HEK293 (cell line): ENCODE measurements at regions not wholly inside any gene's neighbourhood (a gene's known extent, or its start where the extent isn't known, plus 50 kb on each side); places are given as distances from the start of the nearest gene placed in this dataset.

Source experiments
- CTCF ChIA-PET: fragments of 350-600 bp; formaldehyde crosslinking; extraction: SDS; loops from one replicate; lab custom pipeline; 2021; ENCODE audit warnings: antibody characterized with exemption; lab: Yijun Ruan, JAX
- POLR2A ChIA-PET: fragments of 300-600 bp; formaldehyde crosslinking; extraction: SDS; loops from one replicate; lab custom pipeline; 2020; ENCODE audit warnings: antibody characterized with exemption, inconsistent platforms; lab: Yijun Ruan, JAX
- H3K27ac ChIP-seq: fragments of 200-500 bp; sonication (Bioruptor generic); 2 replicates; pipeline ENCODE4 v1.5.1; 2014; ENCODE audit warnings: low read depth, low read length, control low read depth, inconsistent platforms; ENCODE audit errors: extremely low read depth
- H3K36me3 ChIP-seq, 2 experiments: fragments of 200-500 bp in 1 of 2; sonication (Bioruptor generic) in 1 of 2; 1 replicate in 1 of 2; 2 replicates in 1 of 2; pipeline ENCODE4 v1.5.1; 2014 to 2017; ENCODE audit warnings: inconsistent platforms in 2 of 2, low read length in 2 of 2; ENCODE audit not compliant: control insufficient read depth in 2 of 2, insufficient read depth in 1 of 2
- H3K4me1 ChIP-seq: fragments of 200-500 bp; sonication (Bioruptor generic); 2 replicates; pipeline ENCODE4 v1.5.1; 2014; ENCODE audit warnings: mild to moderate bottlenecking, low read length, inconsistent platforms; ENCODE audit not compliant: control insufficient read depth, insufficient read depth
- H3K4me3 ChIP-seq: 2 replicates; pipeline ENCODE4 v1.5.1; 2011; ENCODE audit warnings: low read depth, mild to moderate bottlenecking, control low read depth, low read length, moderate library complexity
- H3K9me3 ChIP-seq: fragments of 200-500 bp; sonication (Bioruptor generic); 2 replicates; pipeline ENCODE4 v1.5.1; 2014; ENCODE audit warnings: low read depth, low read length, inconsistent platforms; ENCODE audit not compliant: control insufficient read depth, insufficient read depth
- FEZF1 ChIP-seq: fragments of 450-650 bp; formaldehyde crosslinking; IDR thresholded peaks from 2 replicates; pipeline ENCODE4 v1.5.1; 2016; ENCODE audit warnings: missing biosample characterization, missing genetic modification characterization
- GLIS1 ChIP-seq: fragments of 450-650 bp; formaldehyde crosslinking; IDR thresholded peaks from 2 replicates; pipeline ENCODE4 v1.5.1; 2016; ENCODE audit warnings: missing biosample characterization, missing genetic modification characterization
- IKZF3 ChIP-seq: fragments of 450-650 bp; IDR thresholded peaks from 2 replicates; pipeline ENCODE4 v1.5.0; 2018; ENCODE audit warnings: missing biosample characterization, mild to moderate bottlenecking, missing genetic modification characterization, moderate library complexity
- KLF7 ChIP-seq: fragments of 450-650 bp; formaldehyde crosslinking; IDR thresholded peaks from 2 replicates; pipeline ENCODE4 v1.5.1; 2016; ENCODE audit warnings: missing biosample characterization, missing genetic modification characterization, borderline replicate concordance
- KLF9 ChIP-seq: fragments of 450-650 bp; formaldehyde crosslinking; IDR thresholded peaks from 2 replicates; pipeline ENCODE4 v1.5.1; 2016; ENCODE audit warnings: missing biosample characterization, missing genetic modification characterization, low read depth
- OSR2 ChIP-seq: fragments of 450-650 bp; formaldehyde crosslinking; IDR thresholded peaks from 2 replicates; pipeline ENCODE4 v1.5.1; 2016; ENCODE audit warnings: missing biosample characterization, missing genetic modification characterization
- SP3 ChIP-seq: fragments of 450-650 bp; formaldehyde crosslinking; IDR thresholded peaks from 2 replicates; pipeline ENCODE4 v1.5.1; 2016; ENCODE audit warnings: missing biosample characterization, missing genetic modification characterization
- SP7 ChIP-seq: fragments of 450-650 bp; formaldehyde crosslinking; IDR thresholded peaks from 2 replicates; pipeline ENCODE4 v1.5.1; 2016; ENCODE audit warnings: missing biosample characterization, missing genetic modification characterization
- TCF7L2 ChIP-seq: IDR thresholded peaks from 2 replicates; pipeline ENCODE4 v1.6.1; 2011; ENCODE audit warnings: low read depth, mild to moderate bottlenecking, inconsistent platforms, low read length, moderate library complexity, borderline replicate concordance
- WT1 ChIP-seq: fragments of 450-650 bp; formaldehyde crosslinking; IDR thresholded peaks from 2 replicates; pipeline ENCODE4 v1.5.1; 2016; ENCODE audit warnings: missing biosample characterization, missing genetic modification characterization
- YY1 ChIP-seq: fragments of 450-650 bp; formaldehyde crosslinking; IDR thresholded peaks from 2 replicates; pipeline ENCODE4 v1.5.1; 2018; ENCODE audit warnings: missing biosample characterization, missing genetic modification characterization
- ZNF112 ChIP-seq: fragments of 450-650 bp; formaldehyde crosslinking; IDR thresholded peaks from 2 replicates; pipeline ENCODE4 v1.5.0; 2017; ENCODE audit warnings: missing biosample characterization, missing genetic modification characterization
- ZNF132 ChIP-seq: fragments of 450-650 bp; formaldehyde crosslinking; IDR thresholded peaks from 2 replicates; pipeline ENCODE4 v1.5.1; 2017; ENCODE audit warnings: missing biosample characterization, missing genetic modification characterization, borderline replicate concordance
- ZNF155 ChIP-seq: fragments of 450-650 bp; formaldehyde crosslinking; IDR thresholded peaks from 2 replicates; pipeline ENCODE4 v1.5.1; 2016; ENCODE audit warnings: missing biosample characterization, missing genetic modification characterization
- ZNF23 ChIP-seq: fragments of 450-650 bp; formaldehyde crosslinking; IDR thresholded peaks from 2 replicates; pipeline ENCODE4 v1.5.1; 2016; ENCODE audit warnings: missing biosample characterization, missing genetic modification characterization, borderline replicate concordance
- ZNF248 ChIP-seq: fragments of 450-650 bp; formaldehyde crosslinking; IDR thresholded peaks from 2 replicates; pipeline ENCODE4 v1.5.1; 2017; ENCODE audit warnings: missing biosample characterization, missing genetic modification characterization
- ZNF48 ChIP-seq: fragments of 450-650 bp; formaldehyde crosslinking; IDR thresholded peaks from 2 replicates; pipeline ENCODE4 v1.5.1; 2016; ENCODE audit warnings: missing biosample characterization, missing genetic modification characterization
- ZNF510 ChIP-seq: fragments of 450-650 bp; formaldehyde crosslinking; IDR thresholded peaks from 2 replicates; pipeline ENCODE4 v1.5.1; 2018; ENCODE audit warnings: mild to moderate bottlenecking, missing genetic modification characterization, missing biosample characterization; ENCODE audit not compliant: insufficient replicate concordance
- ZNF623 ChIP-seq: fragments of 450-650 bp; formaldehyde crosslinking; IDR thresholded peaks from 2 replicates; pipeline ENCODE4 v1.5.1; 2016; ENCODE audit warnings: missing biosample characterization, missing genetic modification characterization
- ZNF626 ChIP-seq: fragments of 450-650 bp; sonication (Bioruptor Pico); formaldehyde crosslinking; IDR thresholded peaks from 2 replicates; pipeline ENCODE4 v1.5.1; 2018; ENCODE audit warnings: missing biosample characterization, missing genetic modification characterization, inconsistent platforms
- ZNF629 ChIP-seq: fragments of 450-650 bp; formaldehyde crosslinking; IDR thresholded peaks from 2 replicates; pipeline ENCODE4 v1.5.1; 2017; ENCODE audit warnings: missing biosample characterization, missing genetic modification characterization
- ZNF654 ChIP-seq: fragments of 450-650 bp; formaldehyde crosslinking; IDR thresholded peaks from 2 replicates; pipeline ENCODE4 v1.5.1; 2016; ENCODE audit warnings: low read depth, missing biosample characterization, missing genetic modification characterization
- ZNF843 ChIP-seq: fragments of 450-650 bp; formaldehyde crosslinking; IDR thresholded peaks from 2 replicates; pipeline ENCODE4 v1.5.1; 2016; ENCODE audit warnings: missing biosample characterization, missing genetic modification characterization
- TF ChIP-seq, protein P1 (sequence below): fragments of 450-650 bp; formaldehyde crosslinking; IDR thresholded peaks from 2 replicates; pipeline ENCODE4 v1.5.1; 2016; ENCODE audit warnings: missing biosample characterization, missing genetic modification characterization
- TF ChIP-seq, protein P2 (sequence below): fragments of 450-650 bp; formaldehyde crosslinking; conservative IDR thresholded peaks from 2 replicates; pipeline ENCODE4 v1.5.1; 2016; ENCODE audit warnings: low read depth, missing biosample characterization, missing genetic modification characterization
- TF ChIP-seq, protein P3 (sequence below): fragments of 450-650 bp; IDR thresholded peaks from 2 replicates; pipeline ENCODE4 v1.5.1; 2018; ENCODE audit warnings: missing biosample characterization, missing genetic modification characterization
- TF ChIP-seq, protein P4 (sequence below): fragments of 450-650 bp; formaldehyde crosslinking; IDR thresholded peaks from 2 replicates; pipeline ENCODE4 v1.5.1; 2017; ENCODE audit warnings: missing biosample characterization, missing genetic modification characterization
- TF ChIP-seq, protein P5 (sequence below): fragments of 450-650 bp; IDR thresholded peaks from 2 replicates; pipeline ENCODE4 v1.5.1; 2018; ENCODE audit warnings: missing biosample characterization, mild to moderate bottlenecking, missing genetic modification characterization
- TF ChIP-seq, protein P6 (sequence below): sonication (generic); formaldehyde crosslinking; IDR thresholded peaks from 2 replicates; pipeline ENCODE4 v1.8.1; 2022; ENCODE audit warnings: mild to moderate bottlenecking, moderate library complexity, missing genetic modification reagents

DNA sequence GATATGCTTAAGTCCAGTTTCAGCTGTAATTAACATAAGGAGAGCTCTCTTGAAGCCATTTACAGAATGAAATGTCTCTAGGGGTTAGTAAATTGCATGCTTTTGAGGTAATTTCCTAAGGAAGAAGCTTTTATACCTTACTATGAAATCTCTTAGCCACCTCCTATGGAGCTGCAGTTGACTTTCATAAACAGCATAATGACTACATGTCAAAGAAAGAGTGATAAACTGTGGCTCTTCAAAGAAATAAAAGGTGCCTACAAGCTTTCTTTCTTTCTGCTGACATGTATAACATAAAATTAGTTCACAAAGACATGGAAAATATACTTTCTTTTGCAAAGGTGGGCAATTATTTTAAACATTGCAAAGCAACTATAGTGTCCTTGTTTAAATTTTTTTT is 90.8 kb downstream of the TMEM167A start:
- Histone ChIP-seq H3K9me3 (no peaks in the 10 kb centered on the region), H3K4me1 (peaks cover 8% of the 10 kb centered on the region; the same call in 1 of the 2 replicates), H3K27ac (no peak overlapping the region), H3K36me3 (no peaks in the 10 kb centered on the region), H3K4me3 (no peak overlapping the region)
- POLR2A ChIA-PET: no interaction called here
- CTCF ChIA-PET: no interaction called here
- TF ChIP-seq ZNF132 (tag by site-specific recombination) (no peak), OSR2 (tag by site-specific recombination) (peak; percentile 39; the same call in 1 of the 2 replicates), YY1 (0 out of 2 replicates have a peak, but pooled peaks have one; percentile 8), ZNF623 (tag by site-specific recombination) (no peak), ZNF629 (tag by site-specific recombination) (no peak), ZNF654 (tag by site-specific recombination) (no peak), ZNF843 (tag by site-specific recombination) (0 out of 2 replicates have a peak, but pooled peaks have one; percentile 44), ZNF155 (tag by site-specific recombination) (no peak), KLF7 (tag by site-specific recombination) (no peak), ZNF510 (tag by site-specific recombination) (no peak), ZNF112 (tag by site-specific recombination) (no peak), SP7 (tag by site-specific recombination) (peak; percentile 99), GLIS1 (tag by site-specific recombination) (peak; percentile 55), IKZF3 (peak; percentile 55; the same call in 1 of the 2 replicates), ZNF626 (tag by site-specific recombination) (no peak), WT1 (tag by site-specific recombination) (peak; percentile 86), ZNF23 (no peak), KLF9 (tag by site-specific recombination) (no peak), FEZF1 (tag by site-specific recombination) (peak; percentile 44; the same call in 1 of the 2 replicates), ZNF248 (tag by site-specific recombination) (no peak), SP3 (tag by site-specific recombination) (no peak), ZNF48 (tag by site-specific recombination) (no peak), TCF7L2 (peak; percentile 85; the same call in 1 of the 2 replicates)
- TF ChIP-seq, protein P1, sequence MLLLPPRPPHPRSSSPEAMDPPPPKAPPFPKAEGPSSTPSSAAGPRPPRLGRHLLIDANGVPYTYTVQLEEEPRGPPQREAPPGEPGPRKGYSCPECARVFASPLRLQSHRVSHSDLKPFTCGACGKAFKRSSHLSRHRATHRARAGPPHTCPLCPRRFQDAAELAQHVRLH: no peak
- TF ChIP-seq, protein P2, sequence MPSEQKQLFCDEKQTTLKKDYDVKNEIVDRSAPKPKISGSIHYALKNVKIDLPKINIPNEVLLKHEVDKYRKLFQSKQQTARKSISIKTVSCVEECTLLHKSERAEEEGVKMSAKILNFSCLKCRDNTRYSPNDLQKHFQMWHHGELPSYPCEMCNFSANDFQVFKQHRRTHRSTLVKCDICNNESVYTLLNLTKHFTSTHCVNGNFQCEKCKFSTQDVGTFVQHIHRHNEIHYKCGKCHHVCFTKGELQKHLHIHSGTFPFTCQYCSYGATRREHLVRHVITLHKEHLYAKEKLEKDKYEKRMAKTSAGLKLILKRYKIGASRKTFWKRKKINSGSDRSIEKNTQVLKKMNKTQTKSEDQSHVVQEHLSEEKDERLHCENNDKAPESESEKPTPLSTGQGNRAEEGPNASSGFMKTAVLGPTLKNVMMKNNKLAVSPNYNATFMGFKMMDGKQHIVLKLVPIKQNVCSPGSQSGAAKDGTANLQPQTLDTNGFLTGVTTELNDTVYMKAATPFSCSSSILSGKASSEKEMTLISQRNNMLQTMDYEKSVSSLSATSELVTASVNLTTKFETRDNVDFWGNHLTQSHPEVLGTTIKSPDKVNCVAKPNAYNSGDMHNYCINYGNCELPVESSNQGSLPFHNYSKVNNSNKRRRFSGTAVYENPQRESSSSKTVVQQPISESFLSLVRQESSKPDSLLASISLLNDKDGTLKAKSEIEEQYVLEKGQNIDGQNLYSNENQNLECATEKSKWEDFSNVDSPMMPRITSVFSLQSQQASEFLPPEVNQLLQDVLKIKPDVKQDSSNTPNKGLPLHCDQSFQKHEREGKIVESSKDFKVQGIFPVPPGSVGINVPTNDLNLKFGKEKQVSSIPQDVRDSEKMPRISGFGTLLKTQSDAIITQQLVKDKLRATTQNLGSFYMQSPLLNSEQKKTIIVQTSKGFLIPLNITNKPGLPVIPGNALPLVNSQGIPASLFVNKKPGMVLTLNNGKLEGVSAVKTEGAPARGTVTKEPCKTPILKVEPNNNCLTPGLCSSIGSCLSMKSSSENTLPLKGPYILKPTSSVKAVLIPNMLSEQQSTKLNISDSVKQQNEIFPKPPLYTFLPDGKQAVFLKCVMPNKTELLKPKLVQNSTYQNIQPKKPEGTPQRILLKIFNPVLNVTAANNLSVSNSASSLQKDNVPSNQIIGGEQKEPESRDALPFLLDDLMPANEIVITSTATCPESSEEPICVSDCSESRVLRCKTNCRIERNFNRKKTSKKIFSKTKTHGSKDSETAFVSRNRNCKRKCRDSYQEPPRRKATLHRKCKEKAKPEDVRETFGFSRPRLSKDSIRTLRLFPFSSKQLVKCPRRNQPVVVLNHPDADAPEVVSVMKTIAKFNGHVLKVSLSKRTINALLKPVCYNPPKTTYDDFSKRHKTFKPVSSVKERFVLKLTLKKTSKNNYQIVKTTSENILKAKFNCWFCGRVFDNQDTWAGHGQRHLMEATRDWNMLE (tag by site-specific recombination): no peak
- TF ChIP-seq, protein P3, sequence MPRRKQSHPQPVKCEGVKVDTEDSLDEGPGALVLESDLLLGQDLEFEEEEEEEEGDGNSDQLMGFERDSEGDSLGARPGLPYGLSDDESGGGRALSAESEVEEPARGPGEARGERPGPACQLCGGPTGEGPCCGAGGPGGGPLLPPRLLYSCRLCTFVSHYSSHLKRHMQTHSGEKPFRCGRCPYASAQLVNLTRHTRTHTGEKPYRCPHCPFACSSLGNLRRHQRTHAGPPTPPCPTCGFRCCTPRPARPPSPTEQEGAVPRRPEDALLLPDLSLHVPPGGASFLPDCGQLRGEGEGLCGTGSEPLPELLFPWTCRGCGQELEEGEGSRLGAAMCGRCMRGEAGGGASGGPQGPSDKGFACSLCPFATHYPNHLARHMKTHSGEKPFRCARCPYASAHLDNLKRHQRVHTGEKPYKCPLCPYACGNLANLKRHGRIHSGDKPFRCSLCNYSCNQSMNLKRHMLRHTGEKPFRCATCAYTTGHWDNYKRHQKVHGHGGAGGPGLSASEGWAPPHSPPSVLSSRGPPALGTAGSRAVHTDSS (tag by site-specific recombination): no peak
- TF ChIP-seq, protein P4, sequence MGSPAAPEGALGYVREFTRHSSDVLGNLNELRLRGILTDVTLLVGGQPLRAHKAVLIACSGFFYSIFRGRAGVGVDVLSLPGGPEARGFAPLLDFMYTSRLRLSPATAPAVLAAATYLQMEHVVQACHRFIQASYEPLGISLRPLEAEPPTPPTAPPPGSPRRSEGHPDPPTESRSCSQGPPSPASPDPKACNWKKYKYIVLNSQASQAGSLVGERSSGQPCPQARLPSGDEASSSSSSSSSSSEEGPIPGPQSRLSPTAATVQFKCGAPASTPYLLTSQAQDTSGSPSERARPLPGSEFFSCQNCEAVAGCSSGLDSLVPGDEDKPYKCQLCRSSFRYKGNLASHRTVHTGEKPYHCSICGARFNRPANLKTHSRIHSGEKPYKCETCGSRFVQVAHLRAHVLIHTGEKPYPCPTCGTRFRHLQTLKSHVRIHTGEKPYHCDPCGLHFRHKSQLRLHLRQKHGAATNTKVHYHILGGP (tag by site-specific recombination): peak; percentile 28; the same call in 1 of the 2 replicates
- TF ChIP-seq, protein P5, sequence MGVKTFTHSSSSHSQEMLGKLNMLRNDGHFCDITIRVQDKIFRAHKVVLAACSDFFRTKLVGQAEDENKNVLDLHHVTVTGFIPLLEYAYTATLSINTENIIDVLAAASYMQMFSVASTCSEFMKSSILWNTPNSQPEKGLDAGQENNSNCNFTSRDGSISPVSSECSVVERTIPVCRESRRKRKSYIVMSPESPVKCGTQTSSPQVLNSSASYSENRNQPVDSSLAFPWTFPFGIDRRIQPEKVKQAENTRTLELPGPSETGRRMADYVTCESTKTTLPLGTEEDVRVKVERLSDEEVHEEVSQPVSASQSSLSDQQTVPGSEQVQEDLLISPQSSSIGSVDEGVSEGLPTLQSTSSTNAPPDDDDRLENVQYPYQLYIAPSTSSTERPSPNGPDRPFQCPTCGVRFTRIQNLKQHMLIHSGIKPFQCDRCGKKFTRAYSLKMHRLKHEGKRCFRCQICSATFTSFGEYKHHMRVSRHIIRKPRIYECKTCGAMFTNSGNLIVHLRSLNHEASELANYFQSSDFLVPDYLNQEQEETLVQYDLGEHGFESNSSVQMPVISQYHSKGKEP (tag by site-specific recombination): peak; percentile 91
- TF ChIP-seq, protein P6, sequence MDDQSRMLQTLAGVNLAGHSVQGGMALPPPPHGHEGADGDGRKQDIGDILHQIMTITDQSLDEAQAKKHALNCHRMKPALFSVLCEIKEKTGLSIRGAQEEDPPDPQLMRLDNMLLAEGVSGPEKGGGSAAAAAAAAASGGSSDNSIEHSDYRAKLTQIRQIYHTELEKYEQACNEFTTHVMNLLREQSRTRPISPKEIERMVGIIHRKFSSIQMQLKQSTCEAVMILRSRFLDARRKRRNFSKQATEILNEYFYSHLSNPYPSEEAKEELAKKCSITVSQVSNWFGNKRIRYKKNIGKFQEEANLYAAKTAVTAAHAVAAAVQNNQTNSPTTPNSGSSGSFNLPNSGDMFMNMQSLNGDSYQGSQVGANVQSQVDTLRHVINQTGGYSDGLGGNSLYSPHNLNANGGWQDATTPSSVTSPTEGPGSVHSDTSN (CRISPR knock-in tag): no peak
